Type B pancreatic cell (in vitro differentiated cells): ENCODE measurements at regions not wholly inside any gene's neighbourhood (a gene's known extent, or its start where the extent isn't known, plus 50 kb on each side); places are given as distances from the start of the nearest gene placed in this dataset.

Experiments used
- DNase-seq: peaks from one replicate; pipeline ENCODE4 v3.0.0; 2021; ENCODE audit warnings: mixed read lengths; ENCODE audit not compliant: unreplicated experiment; ENCODE audit errors: extremely low spot score
- H3K27ac Mint-ChIP-seq: 2 replicates; pipeline ENCODE4 v1.8.0; 2021; ENCODE audit warnings: mild to moderate bottlenecking, mixed read lengths
- H3K27me3 Mint-ChIP-seq: 2 replicates; pipeline ENCODE4 v1.8.0; 2021; ENCODE audit warnings: mixed read lengths
- H3K36me3 Mint-ChIP-seq: 2 replicates; pipeline ENCODE4 v1.8.0; 2021; ENCODE audit warnings: mixed read lengths
- H3K4me1 Mint-ChIP-seq: one replicate; pipeline ENCODE4 v1.8.0; 2021; ENCODE audit warnings: mixed read lengths; ENCODE audit not compliant: unreplicated experiment
- H3K4me3 Mint-ChIP-seq: 2 replicates; pipeline ENCODE4 v1.8.0; 2021; ENCODE audit warnings: mild to moderate bottlenecking, mixed read lengths
- H3K9me3 Mint-ChIP-seq: 2 replicates; pipeline ENCODE4 v1.8.0; 2021; ENCODE audit warnings: mixed read lengths
- TF ChIP-seq, protein P1 (sequence below): fragments of 200-600 bp; sonication (generic); conservative IDR thresholded peaks from 2 replicates; pipeline ENCODE4 v1.5.0; 2021; ENCODE audit warnings: antibody characterized with exemption, mild to moderate bottlenecking

DNA sequence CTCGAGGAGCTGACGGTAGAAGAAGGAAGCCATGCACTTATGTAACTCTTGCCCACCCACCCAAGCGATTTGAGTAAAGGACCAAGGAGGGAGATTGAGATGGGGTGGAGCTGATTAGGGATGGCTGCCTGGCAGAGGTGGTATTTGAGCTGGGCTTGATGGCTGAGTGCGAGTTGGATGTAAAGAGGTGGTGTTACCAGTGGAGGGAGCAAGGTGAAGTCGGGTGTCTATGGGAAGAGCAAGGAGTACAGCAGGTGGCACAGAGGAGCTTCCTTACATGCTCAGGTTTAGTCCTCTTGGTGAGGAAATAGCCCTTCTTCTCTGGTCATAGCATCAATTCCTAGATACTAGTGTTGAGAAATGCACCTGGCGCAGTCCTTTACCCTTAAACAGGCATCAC lies 294.2 kb upstream of the SKOR2 start:
- TF ChIP-seq, protein P1, sequence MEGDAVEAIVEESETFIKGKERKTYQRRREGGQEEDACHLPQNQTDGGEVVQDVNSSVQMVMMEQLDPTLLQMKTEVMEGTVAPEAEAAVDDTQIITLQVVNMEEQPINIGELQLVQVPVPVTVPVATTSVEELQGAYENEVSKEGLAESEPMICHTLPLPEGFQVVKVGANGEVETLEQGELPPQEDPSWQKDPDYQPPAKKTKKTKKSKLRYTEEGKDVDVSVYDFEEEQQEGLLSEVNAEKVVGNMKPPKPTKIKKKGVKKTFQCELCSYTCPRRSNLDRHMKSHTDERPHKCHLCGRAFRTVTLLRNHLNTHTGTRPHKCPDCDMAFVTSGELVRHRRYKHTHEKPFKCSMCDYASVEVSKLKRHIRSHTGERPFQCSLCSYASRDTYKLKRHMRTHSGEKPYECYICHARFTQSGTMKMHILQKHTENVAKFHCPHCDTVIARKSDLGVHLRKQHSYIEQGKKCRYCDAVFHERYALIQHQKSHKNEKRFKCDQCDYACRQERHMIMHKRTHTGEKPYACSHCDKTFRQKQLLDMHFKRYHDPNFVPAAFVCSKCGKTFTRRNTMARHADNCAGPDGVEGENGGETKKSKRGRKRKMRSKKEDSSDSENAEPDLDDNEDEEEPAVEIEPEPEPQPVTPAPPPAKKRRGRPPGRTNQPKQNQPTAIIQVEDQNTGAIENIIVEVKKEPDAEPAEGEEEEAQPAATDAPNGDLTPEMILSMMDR = no peak
- Mint-ChIP-seq H3K4me3 (no peak overlapping the region), H3K9me3 (no peaks in the 10 kb centered on the region), H3K36me3 (no peaks in the 10 kb centered on the region), H3K27ac (no peak overlapping the region), H3K27me3 (peaks cover 32% of the 10 kb centered on the region), H3K4me1 (no peaks in the 10 kb centered on the region)
- DNase-seq = no peak

DNA sequence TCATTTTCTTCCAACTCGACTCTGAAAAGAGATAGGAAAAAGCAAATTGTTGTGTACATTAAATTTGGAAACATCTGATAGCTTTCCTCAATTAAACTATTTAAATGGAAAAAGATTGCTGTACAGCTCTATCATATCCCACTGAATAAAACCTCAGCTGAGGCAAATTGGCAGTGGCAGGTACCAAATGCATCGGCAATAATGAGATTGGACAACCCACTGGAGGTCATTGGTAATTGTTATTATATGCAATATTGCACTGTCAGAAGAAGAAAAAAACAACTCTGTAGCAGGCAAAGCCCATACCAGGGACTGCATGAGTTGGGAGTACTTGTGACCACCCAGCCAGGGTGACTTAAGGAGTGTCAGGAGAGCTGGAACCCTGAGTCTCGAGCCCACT lies 291.6 kb upstream of the SKOR2 start:
- no peak for DNase-seq
- Mint-ChIP-seq H3K36me3 (no peaks in the 10 kb centered on the region), H3K4me3 (no peak overlapping the region), H3K9me3 (no peaks in the 10 kb centered on the region), H3K27me3 (peaks cover 46% of the 10 kb centered on the region), H3K4me1 (no peaks in the 10 kb centered on the region), H3K27ac (no peak overlapping the region)
- TF ChIP-seq, protein P1 = no peak

DNA sequence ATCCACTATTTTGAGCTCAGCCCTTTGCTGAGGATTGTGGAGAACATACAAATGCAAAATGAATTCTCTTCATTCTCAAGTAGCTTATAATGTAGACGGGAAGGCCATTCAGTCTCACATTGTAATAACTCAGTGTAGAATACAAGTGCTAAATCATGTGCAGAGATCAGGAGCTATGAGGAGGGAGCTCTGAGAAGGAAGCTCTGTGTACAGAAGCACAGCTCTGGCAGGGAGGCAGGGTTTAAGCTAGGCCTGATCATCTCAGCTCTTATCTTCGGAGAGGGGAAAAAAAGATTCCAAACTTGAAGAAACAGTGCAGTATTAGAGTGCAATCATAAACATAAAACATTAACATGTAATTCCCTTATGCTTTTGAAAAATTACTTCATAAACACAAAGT lies 291.1 kb upstream of the SKOR2 start:
- no peak overlapping the region for H3K4me3 Mint-ChIP-seq
- no peaks in the 10 kb centered on the region for H3K36me3 Mint-ChIP-seq
- H3K27me3 Mint-ChIP-seq = peaks cover 46% of the 10 kb centered on the region
- no peaks in the 10 kb centered on the region for H3K9me3 Mint-ChIP-seq
- H3K4me1 Mint-ChIP-seq = no peaks in the 10 kb centered on the region
- TF ChIP-seq, protein P1 = no peak
- H3K27ac Mint-ChIP-seq = no peak overlapping the region
- no peak for DNase-seq

DNA sequence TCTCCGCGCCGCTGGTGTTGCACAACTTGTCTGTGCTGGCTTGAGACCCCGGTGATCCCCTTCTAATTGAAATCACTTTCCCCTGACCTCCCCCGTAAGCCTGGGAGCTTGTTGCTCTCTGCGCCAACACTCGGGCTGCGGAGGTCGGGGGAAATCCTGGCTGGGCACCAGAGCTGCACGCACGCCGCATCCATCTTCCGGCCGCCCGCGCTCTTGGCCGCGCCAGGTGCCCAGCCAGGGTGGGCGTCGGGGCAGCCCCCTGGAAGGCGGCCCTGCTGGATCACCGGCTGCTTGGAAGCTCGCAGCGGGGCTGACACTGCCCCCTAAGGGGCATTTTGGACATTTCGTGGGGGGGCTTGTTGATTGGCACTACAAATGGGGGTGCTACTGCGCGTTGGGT lies 280.3 kb upstream of the SKOR2 start:
- H3K27me3 Mint-ChIP-seq = peaks cover 12% of the 10 kb centered on the region
- no peaks in the 10 kb centered on the region for H3K36me3 Mint-ChIP-seq
- no peaks in the 10 kb centered on the region for H3K9me3 Mint-ChIP-seq
- no peaks in the 10 kb centered on the region for H3K4me1 Mint-ChIP-seq
- H3K27ac Mint-ChIP-seq = no peak overlapping the region
- no peak for DNase-seq
- TF ChIP-seq, protein P1 = no peak
- no peak overlapping the region for H3K4me3 Mint-ChIP-seq

DNA sequence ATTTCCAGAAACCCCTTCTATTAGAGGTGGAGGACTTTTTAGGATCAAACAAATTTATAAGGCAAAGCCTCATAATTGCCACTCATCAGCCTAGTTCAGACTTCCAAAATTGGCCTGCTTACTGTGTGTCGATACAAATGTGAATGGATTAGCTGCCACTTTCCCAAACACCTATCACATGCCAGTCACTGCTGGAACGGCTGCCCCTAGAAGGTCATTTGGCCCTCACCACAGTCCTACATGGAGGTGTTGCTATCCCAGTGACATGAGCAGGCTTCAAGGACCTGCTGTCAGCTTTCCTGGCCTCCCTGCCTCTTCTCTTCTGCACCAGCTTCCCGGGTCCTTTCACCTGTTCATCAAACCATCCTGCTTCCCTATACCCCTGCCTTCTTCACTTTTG lies 279.2 kb upstream of the SKOR2 start:
- H3K36me3 Mint-ChIP-seq = no peaks in the 10 kb centered on the region
- no peaks in the 10 kb centered on the region for H3K9me3 Mint-ChIP-seq
- peaks cover 8% of the 10 kb centered on the region for H3K27me3 Mint-ChIP-seq
- H3K27ac Mint-ChIP-seq = no peak overlapping the region
- no peak overlapping the region for H3K4me3 Mint-ChIP-seq
- H3K4me1 Mint-ChIP-seq = no peaks in the 10 kb centered on the region
- no peak for DNase-seq
- TF ChIP-seq, protein P1 = no peak

DNA sequence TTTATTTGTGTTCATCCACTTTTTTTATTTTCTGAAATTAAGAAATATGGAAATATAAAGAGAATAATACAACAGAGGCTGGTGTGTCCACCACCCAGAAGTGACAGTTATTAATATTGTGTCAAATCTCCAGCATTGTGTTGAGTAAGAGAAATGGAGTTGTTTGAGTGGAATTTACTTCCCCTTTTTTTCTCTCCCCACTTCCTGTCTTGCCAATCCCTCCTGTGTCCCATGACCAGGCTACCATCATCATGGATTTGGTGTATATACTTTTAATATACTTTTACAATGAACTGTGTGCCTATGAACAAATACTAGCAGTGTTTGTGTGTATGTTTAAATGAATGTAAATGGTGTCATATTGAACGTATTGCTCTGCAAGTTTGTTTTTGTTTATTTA lies 276.9 kb upstream of the SKOR2 start:
- no peaks in the 10 kb centered on the region for H3K9me3 Mint-ChIP-seq
- no peak overlapping the region for H3K27ac Mint-ChIP-seq
- no peaks in the 10 kb centered on the region for H3K36me3 Mint-ChIP-seq
- no peak overlapping the region for H3K4me3 Mint-ChIP-seq
- H3K4me1 Mint-ChIP-seq = no peaks in the 10 kb centered on the region
- no peak for DNase-seq
- TF ChIP-seq, protein P1 = no peak
- H3K27me3 Mint-ChIP-seq = peaks cover 10% of the 10 kb centered on the region
